ENCODE measurements at regions not wholly inside any gene's neighbourhood (a gene's known extent, or its start where the extent isn't known, plus 50 kb on each side); places are given as distances from the start of the nearest gene placed in this dataset.

DNA sequence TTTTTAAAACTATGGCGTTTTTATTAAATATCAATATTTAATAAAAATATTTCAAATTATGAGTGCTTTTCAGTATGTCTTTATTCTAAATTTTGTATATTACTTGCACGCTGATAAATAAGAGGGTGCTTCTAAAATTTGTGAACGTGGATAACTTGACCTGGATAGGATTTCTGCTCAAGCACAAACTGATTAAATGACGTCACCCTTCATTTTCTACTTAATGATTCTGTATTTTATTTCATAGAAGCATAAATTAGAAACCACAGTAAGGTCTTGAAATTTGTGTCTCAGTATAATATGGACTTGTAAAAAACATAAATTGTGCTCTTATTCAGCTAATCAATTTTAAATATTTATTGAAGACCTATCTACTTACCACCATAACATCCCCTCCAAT, 903.7 kb downstream of the ROBO2 start:
- TF ChIP-seq POLR2A (IDR thresholded peaks at IDR 0.05), result no peak
- TF ChIP-seq, protein P1, sequence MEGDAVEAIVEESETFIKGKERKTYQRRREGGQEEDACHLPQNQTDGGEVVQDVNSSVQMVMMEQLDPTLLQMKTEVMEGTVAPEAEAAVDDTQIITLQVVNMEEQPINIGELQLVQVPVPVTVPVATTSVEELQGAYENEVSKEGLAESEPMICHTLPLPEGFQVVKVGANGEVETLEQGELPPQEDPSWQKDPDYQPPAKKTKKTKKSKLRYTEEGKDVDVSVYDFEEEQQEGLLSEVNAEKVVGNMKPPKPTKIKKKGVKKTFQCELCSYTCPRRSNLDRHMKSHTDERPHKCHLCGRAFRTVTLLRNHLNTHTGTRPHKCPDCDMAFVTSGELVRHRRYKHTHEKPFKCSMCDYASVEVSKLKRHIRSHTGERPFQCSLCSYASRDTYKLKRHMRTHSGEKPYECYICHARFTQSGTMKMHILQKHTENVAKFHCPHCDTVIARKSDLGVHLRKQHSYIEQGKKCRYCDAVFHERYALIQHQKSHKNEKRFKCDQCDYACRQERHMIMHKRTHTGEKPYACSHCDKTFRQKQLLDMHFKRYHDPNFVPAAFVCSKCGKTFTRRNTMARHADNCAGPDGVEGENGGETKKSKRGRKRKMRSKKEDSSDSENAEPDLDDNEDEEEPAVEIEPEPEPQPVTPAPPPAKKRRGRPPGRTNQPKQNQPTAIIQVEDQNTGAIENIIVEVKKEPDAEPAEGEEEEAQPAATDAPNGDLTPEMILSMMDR (IDR thresholded peaks at IDR 0.05), result no peak

Data from esophagus squamous epithelium (tissue), 4 donors.